Trophoblast cell (in vitro differentiated cells and primary cell): ENCODE measurements at regions not wholly inside any gene's neighbourhood (a gene's known extent, or its start where the extent isn't known, plus 50 kb on each side); places are given as distances from the start of the nearest gene placed in this dataset.

ENCODE experiments used
- DNase-seq, 2 donors: peaks; one replicate each; pipeline ENCODE4 v3.0.0-alpha.2; 2016
- H2AFZ ChIP-seq: 2 replicates; pipeline ENCODE4 v1.6.1; 2013; ENCODE audit warnings: low read length, moderate library complexity, mild to moderate bottlenecking; ENCODE audit not compliant: insufficient read depth, poor library complexity
- H2AK5ac ChIP-seq: 2 replicates; pipeline ENCODE4 v1.6.1; 2013; ENCODE audit warnings: mild to moderate bottlenecking, low read length
- H2BK120ac ChIP-seq: 2 replicates; pipeline ENCODE4 v1.6.1; 2013; ENCODE audit warnings: low read length, mild to moderate bottlenecking, moderate library complexity; ENCODE audit not compliant: insufficient read depth, poor library complexity
- H2BK12ac ChIP-seq: 2 replicates; pipeline ENCODE4 v1.6.1; 2013; ENCODE audit warnings: mild to moderate bottlenecking, low read length, moderate library complexity
- H2BK5ac ChIP-seq: 2 replicates; pipeline ENCODE4 v1.6.1; 2013; ENCODE audit warnings: low read length, low read depth, moderate library complexity, mild to moderate bottlenecking; ENCODE audit not compliant: poor library complexity
- H3K14ac ChIP-seq: 2 replicates; pipeline ENCODE4 v1.6.1; 2013; ENCODE audit warnings: mild to moderate bottlenecking, low read length
- H3K18ac ChIP-seq: 2 replicates; pipeline ENCODE4 v1.6.1; 2013; ENCODE audit warnings: mild to moderate bottlenecking, low read length
- H3K23ac ChIP-seq: 2 replicates; pipeline ENCODE4 v1.6.1; 2013; ENCODE audit warnings: low read length
- H3K27ac ChIP-seq: 2 replicates; pipeline ENCODE4 v1.5.1; 2013; ENCODE audit warnings: low read depth, mild to moderate bottlenecking, inconsistent platforms, low read length, moderate library complexity
- H3K27me3 ChIP-seq: 2 replicates; pipeline ENCODE4 v1.6.1; 2013; ENCODE audit warnings: inconsistent platforms, mild to moderate bottlenecking, low read length, moderate library complexity; ENCODE audit not compliant: insufficient read depth
- H3K36me3 ChIP-seq, 2 experiments: 1 replicate in 1 of 2; 2 replicates in 1 of 2; pipeline ENCODE4 v1.6.1; 2013; ENCODE audit warnings: low read length in 2 of 2, mild to moderate bottlenecking in 2 of 2, moderate library complexity in 1 of 2; ENCODE audit not compliant: insufficient read depth in 2 of 2, control insufficient read depth in 1 of 2
- H3K4ac ChIP-seq: 2 replicates; pipeline ENCODE4 v1.6.1; 2013; ENCODE audit warnings: low read depth, mild to moderate bottlenecking, low read length, moderate library complexity
- H3K4me1 ChIP-seq, 2 experiments: 1 replicate in 1 of 2; 2 replicates in 1 of 2; pipeline ENCODE4 v1.6.1; 2013; ENCODE audit warnings: low read length in 2 of 2, mild to moderate bottlenecking in 2 of 2, moderate library complexity in 1 of 2; ENCODE audit not compliant: insufficient read depth in 2 of 2, control insufficient read depth in 1 of 2
- H3K4me2 ChIP-seq: 2 replicates; pipeline ENCODE4 v1.6.1; 2013; ENCODE audit warnings: inconsistent platforms, mild to moderate bottlenecking, low read length, moderate library complexity
- H3K4me3 ChIP-seq: 2 replicates; pipeline ENCODE4 v1.5.1; 2013; ENCODE audit warnings: mild to moderate bottlenecking, low read depth, low read length, inconsistent platforms
- H3K79me1 ChIP-seq: one replicate; pipeline ENCODE4 v1.6.1; 2013; ENCODE audit warnings: low read length
- H3K79me2 ChIP-seq: 2 replicates; pipeline ENCODE4 v1.6.1; 2013; ENCODE audit warnings: low read length, mild to moderate bottlenecking; ENCODE audit not compliant: control insufficient read depth, insufficient read depth, poor library complexity
- H3K9ac ChIP-seq: 2 replicates; pipeline ENCODE4 v1.6.1; 2013; ENCODE audit warnings: mild to moderate bottlenecking, low read length
- H3K9me3 ChIP-seq: 2 replicates; pipeline ENCODE4 v1.6.1; 2013; ENCODE audit warnings: low read depth, mild to moderate bottlenecking, control low read depth, inconsistent platforms, low read length; ENCODE audit not compliant: insufficient read depth
- H4K12ac ChIP-seq: 2 replicates; pipeline ENCODE4 v1.6.1; 2013; ENCODE audit warnings: low read depth, mild to moderate bottlenecking, low read length, moderate library complexity
- H4K8ac ChIP-seq: 2 replicates; pipeline ENCODE4 v1.6.1; 2013; ENCODE audit warnings: low read depth, mild to moderate bottlenecking, low read length, moderate library complexity
- H4K91ac ChIP-seq: one replicate; pipeline ENCODE4 v1.6.1; 2013; ENCODE audit warnings: low read depth, mild to moderate bottlenecking, low read length, moderate library complexity
- WGBS: extraction: QIAGEN DNeasy Blood & Tissue Kit; methylation state at CpG from one replicate; pipeline ENCODE4 v1.1.7; 2013; ENCODE audit warnings: missing lambda C conversion rate; ENCODE audit not compliant: insufficient read length, insufficient coverage; ENCODE audit errors: extremely low coverage; 5-methylcytosine and 5-hydroxymethylcytosine counted together

GRCh38 chr10:63901881-63902280 is 380.7 kb downstream of the REEP3 start:
- Histone ChIP-seq H2AFZ (no peak overlapping the region), H2BK12ac (no peak overlapping the region), H4K91ac (no peak overlapping the region), H4K12ac (no peak overlapping the region), H3K27me3 (no peaks in the 10 kb centered on the region), H3K36me3 (no peaks in the 10 kb centered on the region), H2BK120ac (no peak overlapping the region), H2BK5ac (no peak overlapping the region), H3K14ac (no peak overlapping the region), H3K9ac (no peak overlapping the region), H3K27ac (no peak overlapping the region), H3K4me2 (no peak overlapping the region), H3K79me1 (no peaks in the 10 kb centered on the region), H3K18ac (no peak overlapping the region), H3K4ac (no peak overlapping the region), H3K79me2 (no peaks in the 10 kb centered on the region), H3K4me1 (peaks cover 0 to 2% of the 10 kb centered on the region in 2 experiments), H2AK5ac (no peak overlapping the region), H3K4me3 (no peak overlapping the region), H4K8ac (no peak overlapping the region), H3K9me3 (no peaks in the 10 kb centered on the region), H3K23ac (no peak overlapping the region)
- peak in 1 of 2 donors; percentile 25 for DNase-seq
- WGBS: no CpG with 5 or more reads among the region's 6 CpGs

DNA sequence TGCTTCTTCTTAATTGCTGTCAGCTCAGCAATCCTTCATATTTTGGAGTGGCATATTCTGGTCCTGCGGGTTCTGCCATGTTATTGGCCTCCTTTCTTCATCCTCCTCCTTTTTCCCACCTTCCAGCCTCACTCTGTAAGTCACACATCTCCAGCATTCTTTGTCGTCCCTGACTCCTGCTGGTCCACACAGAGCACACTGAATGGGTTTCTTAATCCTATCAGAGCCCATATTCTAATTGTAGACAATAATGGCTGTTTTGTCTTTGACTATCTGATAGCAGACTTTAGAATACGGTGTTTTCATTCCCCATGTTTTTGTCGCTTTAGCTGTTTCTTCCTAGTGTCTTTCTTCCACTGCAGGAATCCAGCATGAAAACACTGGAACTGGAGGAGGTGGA is 389.6 kb downstream of the REEP3 start:
- H3K18ac ChIP-seq: no peak overlapping the region
- H2BK12ac ChIP-seq: no peak overlapping the region
- no peak overlapping the region for H2AK5ac ChIP-seq
- no peak overlapping the region for H3K4me2 ChIP-seq
- no peaks in the 10 kb centered on the region for H3K9me3 ChIP-seq
- H3K4me3 ChIP-seq: no peak overlapping the region
- no peak overlapping the region for H3K27ac ChIP-seq
- no peak overlapping the region for H4K91ac ChIP-seq
- no peak overlapping the region for H2BK120ac ChIP-seq
- no peak overlapping the region for H3K4ac ChIP-seq
- no peaks in the 10 kb centered on the region for H3K27me3 ChIP-seq
- no peaks in the 10 kb centered on the region for H3K79me1 ChIP-seq
- no peak overlapping the region for H3K23ac ChIP-seq
- H2BK5ac ChIP-seq: no peak overlapping the region
- no peaks in the 10 kb centered on the region for H3K4me1 ChIP-seq
- WGBS: no CpG with 5 or more reads among the region's 4 CpGs
- no peak overlapping the region for H4K12ac ChIP-seq
- H2AFZ ChIP-seq: no peak overlapping the region
- H3K9ac ChIP-seq: no peak overlapping the region
- no peak overlapping the region for H4K8ac ChIP-seq
- H3K79me2 ChIP-seq: no peaks in the 10 kb centered on the region
- no peak overlapping the region for H3K14ac ChIP-seq
- DNase-seq: no peak
- no peaks in the 10 kb centered on the region for H3K36me3 ChIP-seq

DNA sequence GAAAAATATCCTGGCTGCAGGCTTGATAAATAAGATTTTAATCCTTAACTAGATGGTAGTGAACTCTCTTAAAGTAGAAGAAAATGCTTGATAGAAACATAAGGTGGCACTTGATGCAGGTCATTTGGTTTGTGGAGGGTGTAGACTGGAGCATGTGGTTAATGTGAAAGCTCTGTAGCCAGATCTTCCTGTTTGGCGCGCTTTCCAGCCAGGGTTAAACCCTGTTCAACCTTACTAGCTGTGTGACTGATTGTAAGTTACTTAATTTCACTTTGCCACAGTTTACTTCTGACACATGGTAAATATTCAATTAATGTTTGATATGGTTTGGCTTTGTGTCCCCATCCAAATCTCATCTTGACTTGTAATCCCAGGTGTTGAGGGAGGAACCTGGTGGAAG is 394.0 kb downstream of the REEP3 start:
- H3K9ac ChIP-seq: no peak overlapping the region
- no peak overlapping the region for H3K4me3 ChIP-seq
- H3K27me3 ChIP-seq: no peaks in the 10 kb centered on the region
- H4K91ac ChIP-seq: no peak overlapping the region
- H3K79me2 ChIP-seq: no peaks in the 10 kb centered on the region
- H4K12ac ChIP-seq: no peak overlapping the region
- H3K36me3 ChIP-seq: no peaks in the 10 kb centered on the region
- no peaks in the 10 kb centered on the region for H3K9me3 ChIP-seq
- no peak overlapping the region for H3K14ac ChIP-seq
- H3K27ac ChIP-seq: no peak overlapping the region
- no peak overlapping the region for H2BK5ac ChIP-seq
- no peak overlapping the region for H3K4me2 ChIP-seq
- no peaks in the 10 kb centered on the region for H3K4me1 ChIP-seq
- H2AK5ac ChIP-seq: no peak overlapping the region
- H3K23ac ChIP-seq: no peak overlapping the region
- H3K4ac ChIP-seq: no peak overlapping the region
- no peak overlapping the region for H2BK120ac ChIP-seq
- no peak for DNase-seq
- no peak overlapping the region for H4K8ac ChIP-seq
- no peaks in the 10 kb centered on the region for H3K79me1 ChIP-seq
- H2AFZ ChIP-seq: no peak overlapping the region
- H2BK12ac ChIP-seq: no peak overlapping the region
- H3K18ac ChIP-seq: no peak overlapping the region
- WGBS: no CpG with 5 or more reads among the region's 2 CpGs

- no peaks in the 10 kb centered on the region for H3K9me3 ChIP-seq
- no peak overlapping the region for H4K8ac ChIP-seq
- H3K9ac ChIP-seq: no peak overlapping the region
- no peaks in the 10 kb centered on the region for H3K79me2 ChIP-seq
- H2BK5ac ChIP-seq: no peak overlapping the region
- H2AFZ ChIP-seq: no peak overlapping the region
- H3K27me3 ChIP-seq: no peaks in the 10 kb centered on the region
- no peak overlapping the region for H3K23ac ChIP-seq
- H4K12ac ChIP-seq: no peak overlapping the region
- no peaks in the 10 kb centered on the region for H3K4me1 ChIP-seq
- no peak overlapping the region for H3K27ac ChIP-seq
- no peak overlapping the region for H3K14ac ChIP-seq
- no peak overlapping the region for H2AK5ac ChIP-seq
- H3K4me3 ChIP-seq: no peak overlapping the region
- no CpG with 5 or more reads among the region's 1 CpG for WGBS
- no peaks in the 10 kb centered on the region for H3K36me3 ChIP-seq
- no peak overlapping the region for H4K91ac ChIP-seq
- no peaks in the 10 kb centered on the region for H3K79me1 ChIP-seq
- H3K18ac ChIP-seq: no peak overlapping the region
- no peak overlapping the region for H2BK12ac ChIP-seq
- no peak overlapping the region for H2BK120ac ChIP-seq
- DNase-seq: no peak
- no peak overlapping the region for H3K4ac ChIP-seq
- H3K4me2 ChIP-seq: no peak overlapping the region
These were observed 396.2 kb downstream of the REEP3 start for GRCh38 chr10:63917363-63917762.
